Left kidney (tissue), 1 donor: ENCODE measurements at regions not wholly inside any gene's neighbourhood (a gene's known extent, or its start where the extent isn't known, plus 50 kb on each side); places are given as distances from the start of the nearest gene placed in this dataset.
"Not testable (repeated sequence)": the region's sequence is repeated elsewhere in the genome, so short reads cannot be mapped to it uniquely, and the experiment has no call there.

Source experiments
- DNase-seq: peaks from one replicate; pipeline ENCODE4 v3.0.0-alpha.2; 2013

DNA sequence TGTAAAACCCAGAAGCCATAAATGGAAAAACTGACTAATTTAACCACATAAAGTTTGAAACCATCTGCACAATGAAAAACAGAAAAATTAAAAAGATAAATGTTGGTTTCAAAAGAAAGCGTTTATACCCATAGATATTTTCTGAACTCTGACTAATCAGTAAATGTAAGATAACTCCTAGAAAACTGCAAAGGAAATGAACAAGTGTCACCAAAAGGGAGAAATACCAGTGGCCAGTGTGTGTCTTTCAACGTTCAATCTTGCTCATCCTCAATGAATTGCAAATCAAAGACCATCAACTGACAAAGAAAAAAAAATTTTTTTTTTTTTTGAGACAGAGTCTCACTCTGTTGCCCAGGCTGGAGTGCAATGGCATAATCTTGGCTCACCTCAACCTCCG lies 180.1 kb downstream of the SYK start:
- no peak for DNase-seq

DNA sequence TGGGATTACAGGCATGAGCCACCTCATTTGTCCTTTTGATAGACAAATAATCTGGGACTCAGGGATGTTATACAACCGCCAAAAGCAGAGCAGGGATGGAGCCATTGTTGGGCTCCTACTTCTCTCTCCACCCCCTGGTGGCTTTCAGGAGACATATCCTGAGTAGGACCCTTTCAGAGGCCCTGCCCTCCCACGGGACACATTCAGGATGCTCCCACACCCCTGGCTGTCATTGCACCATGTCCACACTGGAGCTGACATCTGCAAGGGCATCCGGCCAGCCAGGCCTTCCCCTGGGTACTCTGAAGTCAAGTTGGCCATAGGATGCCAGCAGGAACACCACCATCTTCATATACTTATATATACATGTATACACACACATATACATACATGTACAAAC lies 181.8 kb downstream of the SYK start:
- no peak for DNase-seq

DNA sequence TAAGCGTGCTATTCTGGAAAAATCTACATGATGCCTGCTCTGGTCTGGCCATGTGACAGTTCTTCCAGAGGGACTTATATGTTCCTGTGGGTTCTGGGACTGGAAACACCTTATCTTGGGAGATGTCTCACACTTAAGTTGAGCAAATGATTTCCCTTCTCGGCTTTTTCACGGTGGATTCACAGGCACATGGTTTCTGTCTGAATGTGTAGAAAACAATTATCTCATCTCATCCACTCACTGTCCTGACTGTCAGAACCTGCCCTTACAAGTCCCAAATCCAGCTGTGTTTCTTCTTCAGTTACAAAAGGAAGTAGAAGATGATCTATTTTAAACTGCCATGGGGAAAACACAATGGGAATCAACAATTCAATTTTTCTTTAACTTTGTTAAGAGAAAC lies 184.0 kb downstream of the SYK start:
- DNase-seq = no peak

DNA sequence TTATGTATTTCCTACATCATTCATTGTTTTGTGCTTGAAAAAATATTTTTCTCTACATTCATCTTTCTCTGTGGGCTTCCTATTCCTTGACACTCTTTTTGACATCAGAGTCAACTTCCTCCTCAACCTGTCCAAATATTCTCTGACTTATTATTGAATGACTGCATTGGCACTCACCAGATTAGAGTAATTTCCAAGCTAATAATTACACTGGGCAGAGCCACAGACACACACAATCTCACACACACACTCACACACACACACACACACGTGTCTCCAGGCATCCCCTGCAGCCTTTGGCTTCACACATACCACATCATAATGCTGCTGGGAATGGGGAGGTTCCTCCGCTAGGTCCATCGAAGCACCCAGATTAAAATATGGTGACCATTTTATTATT lies 184.5 kb downstream of the SYK start:
- no peak for DNase-seq

DNA sequence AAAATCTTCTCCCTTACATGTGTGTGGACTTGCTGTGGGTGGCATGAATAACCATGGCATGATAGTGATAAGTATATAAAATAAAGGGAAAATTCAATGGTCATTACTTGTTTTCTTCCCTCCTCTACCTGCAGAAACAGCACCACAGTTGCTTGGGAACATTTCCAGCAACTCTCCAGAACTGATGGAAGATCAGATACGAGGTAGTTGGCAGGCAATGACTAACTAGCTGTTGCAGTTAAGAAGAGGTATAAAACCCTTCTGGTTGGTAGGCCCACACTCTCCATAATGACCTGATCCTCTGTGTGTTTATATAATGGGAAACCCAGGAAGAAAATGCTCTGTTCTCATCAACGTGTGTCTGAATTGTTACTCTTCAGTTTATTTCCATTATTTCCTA lies 185.9 kb downstream of the SYK start:
- DNase-seq = no peak

DNA sequence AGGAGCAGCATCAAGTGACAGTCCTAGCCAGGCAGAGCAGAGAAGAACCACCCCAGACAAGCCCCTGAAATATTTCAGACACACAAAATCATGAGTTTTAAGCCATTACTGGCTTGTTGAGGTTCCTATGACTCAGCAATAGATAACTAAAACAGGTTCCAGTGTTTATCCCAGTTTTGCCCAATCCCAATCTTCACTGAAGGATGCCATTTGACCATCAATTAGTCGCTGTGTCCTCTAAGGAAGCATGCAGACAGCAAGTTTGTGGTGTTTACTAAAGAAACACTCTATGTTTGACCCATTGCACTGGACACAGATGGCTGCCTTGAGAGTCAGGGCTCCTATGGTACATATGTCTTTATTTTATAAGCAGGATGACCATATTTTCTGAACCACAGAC lies 186.7 kb downstream of the SYK start:
- no peak for DNase-seq

DNA sequence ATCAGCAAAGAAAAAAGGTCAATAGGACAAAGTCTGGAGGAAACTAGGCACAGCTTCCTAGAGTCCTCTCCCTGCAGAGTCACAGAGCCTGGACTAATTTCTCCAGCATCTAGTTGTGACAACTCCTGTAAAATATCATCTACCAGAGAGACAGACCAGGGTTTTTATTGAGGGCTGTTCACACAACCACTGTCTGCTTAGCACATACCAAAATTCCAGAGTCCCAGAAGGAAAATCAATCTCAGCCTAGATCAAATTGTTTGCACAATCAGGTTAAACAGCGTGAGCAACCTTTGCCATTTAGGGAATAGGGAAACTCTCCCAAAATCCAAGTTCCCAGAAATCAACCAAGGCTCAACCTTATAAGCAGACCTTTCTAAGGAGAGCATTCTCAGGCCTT lies 190.3 kb downstream of the SYK start:
- no peak for DNase-seq

- no peak for DNase-seq
These were observed 193.9 kb downstream of the SYK start for GRCh38 chr9:90995516-90995915.

GRCh38 chr9:90996154-90997065 lies 194.8 kb downstream of the SYK start:
- no peak for DNase-seq

- no peak for DNase-seq
These were observed 197.0 kb downstream of the SYK start for GRCh38 chr9:90998573-90998972.

DNA sequence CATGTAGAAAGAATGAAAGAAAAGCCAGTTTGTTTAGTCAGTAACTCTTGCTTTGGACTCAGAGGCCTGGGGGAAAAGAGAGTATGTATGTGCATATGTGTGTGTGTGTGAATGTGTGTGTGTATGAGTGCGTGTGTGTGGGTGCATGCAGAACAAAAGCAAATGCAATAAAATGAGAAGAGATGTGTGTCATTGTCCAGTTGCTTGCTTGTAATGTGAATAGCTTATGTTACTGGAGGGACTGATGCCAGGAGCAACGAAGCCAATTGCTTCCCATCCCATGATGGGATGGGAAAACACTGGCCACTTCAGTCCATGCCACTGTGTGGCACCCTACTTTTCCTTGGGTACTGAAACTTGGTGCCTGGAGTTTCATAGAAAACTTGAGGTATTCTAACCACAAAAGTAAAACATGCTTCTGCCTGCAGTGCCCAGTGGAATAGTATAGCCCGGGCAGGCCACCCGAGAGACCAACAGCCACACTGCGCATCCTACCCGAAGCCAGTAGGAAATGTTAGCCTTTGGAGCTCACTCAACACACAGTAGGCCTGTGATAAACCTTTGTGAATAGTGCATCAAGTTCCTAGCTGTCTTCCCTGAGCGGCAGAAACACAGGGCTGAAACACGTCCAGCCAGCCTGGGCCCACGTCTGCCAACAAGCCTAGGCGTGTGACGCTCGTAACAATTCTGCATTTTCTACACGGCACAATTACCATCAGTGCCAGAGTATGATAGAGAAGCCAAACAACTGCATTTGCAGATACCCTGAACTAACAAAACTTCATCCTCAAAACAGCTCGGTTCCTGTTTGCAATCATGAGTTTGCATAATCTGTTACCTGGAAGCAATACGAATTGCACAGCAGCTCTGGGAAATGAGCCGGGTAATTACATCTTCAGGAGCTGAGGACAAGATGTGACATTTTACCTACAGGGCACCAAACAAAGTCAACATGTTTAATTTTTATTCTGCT lies 198.1 kb downstream of the SYK start:
- DNase-seq = no peak

GRCh38 chr9:91001146-91001611 lies 199.6 kb downstream of the SYK start:
- peak; percentile 14 for DNase-seq

GRCh38 chr9:91004484-91004883 lies 202.9 kb downstream of the SYK start:
- no peak for DNase-seq

DNA sequence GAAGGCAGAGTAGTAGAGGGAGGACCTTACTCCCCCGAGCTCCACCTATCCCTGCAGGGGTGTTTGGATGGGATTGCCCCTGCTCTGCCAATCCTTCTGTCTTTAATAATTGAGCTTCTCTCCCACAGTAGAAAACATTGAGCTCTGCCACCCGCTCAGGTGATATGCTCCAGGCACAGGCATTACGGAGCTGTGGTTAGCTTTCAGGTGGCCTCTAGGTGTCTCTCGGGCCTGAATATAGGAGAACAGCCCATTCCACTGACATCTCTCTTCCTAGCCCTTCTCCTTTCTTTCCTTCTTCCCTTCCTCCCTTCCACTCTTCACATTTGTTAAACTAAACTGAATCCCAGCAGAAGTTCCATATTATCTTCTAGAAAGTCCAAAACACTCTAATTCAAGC lies 203.4 kb downstream of the SYK start:
- DNase-seq = no peak

GRCh38 chr9:91006046-91006445 lies 204.4 kb downstream of the SYK start:
- no peak for DNase-seq

- no peak for DNase-seq
These were observed 206.9 kb downstream of the SYK start for GRCh38 chr9:91008568-91008967.

DNA sequence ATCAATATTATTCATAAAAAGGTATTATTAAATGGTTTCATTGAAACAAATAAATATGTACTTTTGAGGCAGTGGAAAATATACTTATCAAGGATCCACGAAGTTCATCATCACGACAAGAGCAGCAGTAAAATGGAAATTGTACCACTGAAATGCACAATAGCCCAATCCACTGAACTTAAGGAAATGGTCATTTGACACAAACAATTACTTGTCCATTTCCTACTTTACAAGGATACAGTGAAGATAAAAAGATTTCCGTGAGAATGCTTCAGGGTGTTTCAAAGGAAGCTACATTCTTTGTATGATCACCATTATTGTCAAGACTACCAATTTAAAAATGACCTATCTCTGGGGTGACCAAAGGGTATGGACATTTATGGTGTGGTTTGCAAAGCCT lies 210.3 kb downstream of the SYK start:
- no peak for DNase-seq

- no peak for DNase-seq
These were observed 211.6 kb downstream of the SYK start for GRCh38 chr9:91012933-91013841.

GRCh38 chr9:91017245-91017644 lies 215.6 kb downstream of the SYK start:
- no peak for DNase-seq

DNA sequence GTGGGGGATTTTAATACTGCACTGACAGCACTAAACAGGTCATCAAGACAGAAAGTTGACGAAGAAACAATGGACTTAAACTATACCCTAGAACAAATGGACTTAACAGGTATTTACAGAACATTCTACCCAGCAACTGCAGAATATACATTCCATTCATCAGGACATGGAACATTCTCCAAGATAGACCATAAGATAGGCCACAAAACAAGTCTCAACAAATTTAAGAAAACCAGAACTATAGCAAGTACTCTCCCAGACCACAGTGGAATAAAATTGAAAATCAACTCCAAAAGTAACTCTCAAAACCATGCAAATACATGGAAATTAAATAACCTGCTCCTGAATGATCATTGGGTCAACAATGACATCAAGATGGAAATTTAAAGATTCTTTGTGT lies 218.3 kb downstream of the SYK start:
- not testable (repeated sequence) for DNase-seq

GRCh38 chr9:91021656-91022055 lies 220.0 kb downstream of the SYK start:
- not testable (repeated sequence) for DNase-seq

DNA sequence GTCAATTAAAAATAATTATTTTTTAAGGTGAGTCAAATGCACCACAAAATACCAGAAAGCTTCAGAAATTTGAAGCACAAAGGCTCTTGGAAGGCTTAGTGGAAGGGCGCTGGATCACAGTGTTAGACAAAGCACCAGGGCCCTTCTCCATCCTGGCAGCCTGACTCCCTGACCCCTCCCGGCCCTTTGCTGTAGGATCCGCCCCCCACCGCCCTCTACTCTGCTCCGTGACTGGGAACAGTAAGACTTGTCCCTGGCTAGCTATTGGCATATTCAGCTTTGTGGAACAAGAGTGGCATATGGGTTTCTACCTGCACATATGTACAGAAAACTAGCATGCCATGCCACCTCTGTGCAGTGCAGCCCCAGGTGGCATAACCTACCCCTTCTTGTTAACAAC lies 222.1 kb downstream of the SYK start:
- no peak for DNase-seq
